Endodermal cell (in vitro differentiated cells): ENCODE measurements at regions not wholly inside any gene's neighbourhood (a gene's known extent, or its start where the extent isn't known, plus 50 kb on each side); places are given as distances from the start of the nearest gene placed in this dataset.
A peak's percentile ranks its signal among the peaks of the same experiment; 100 is the strongest.

Source experiments
- DNase-seq: peaks from one replicate; pipeline ENCODE4 v3.0.0-alpha.2; 2017
- H3K27ac ChIP-seq: 2 replicates; pipeline ENCODE4 v1.5.1; 2013; ENCODE audit warnings: mild to moderate bottlenecking, low read depth, low read length, moderate library complexity
- H3K27me3 ChIP-seq: 2 replicates; pipeline ENCODE4 v1.6.1; 2013; ENCODE audit warnings: mild to moderate bottlenecking, low read length, moderate library complexity; ENCODE audit not compliant: insufficient read depth, control insufficient read depth, poor library complexity, severe bottlenecking
- H3K36me3 ChIP-seq: 2 replicates; pipeline ENCODE4 v1.7.0; 2013; ENCODE audit warnings: mild to moderate bottlenecking, low read length, moderate library complexity; ENCODE audit not compliant: control insufficient read depth, insufficient read depth
- H3K4me1 ChIP-seq: one replicate; pipeline ENCODE4 v1.7.0; 2013; ENCODE audit warnings: low read length; ENCODE audit not compliant: control insufficient read depth, insufficient read depth
- H3K4me3 ChIP-seq: 2 replicates; pipeline ENCODE4 v1.5.1; 2013; ENCODE audit warnings: mild to moderate bottlenecking, low read length, moderate library complexity
- H3K9ac ChIP-seq: 2 replicates; pipeline ENCODE4 v1.6.1; 2013; ENCODE audit warnings: mild to moderate bottlenecking, low read length, moderate library complexity; ENCODE audit not compliant: poor library complexity, severe bottlenecking; ENCODE audit errors: extremely low read depth
- H3K9me3 ChIP-seq: 2 replicates; pipeline ENCODE4 v1.6.1; 2013; ENCODE audit warnings: mild to moderate bottlenecking, low read length, moderate library complexity; ENCODE audit not compliant: control insufficient read depth
- H3K27ac Mint-ChIP-seq: 2 replicates; pipeline ENCODE4 v1.8.0; 2020; ENCODE audit warnings: mixed read lengths
- H3K27me3 Mint-ChIP-seq: 2 replicates; pipeline ENCODE4 v1.8.0; 2021; ENCODE audit warnings: mild to moderate bottlenecking, mixed read lengths; ENCODE audit not compliant: insufficient read depth
- H3K36me3 Mint-ChIP-seq: 2 replicates; pipeline ENCODE4 v1.8.0; 2020; ENCODE audit warnings: low read depth, mixed read lengths
- H3K4me1 Mint-ChIP-seq: 2 replicates; pipeline ENCODE4 v1.8.0; 2020; ENCODE audit warnings: mixed read lengths
- H3K4me3 Mint-ChIP-seq: 2 replicates; pipeline ENCODE4 v1.8.0; 2020; ENCODE audit warnings: mild to moderate bottlenecking, moderate library complexity, mixed read lengths
- H3K9me3 Mint-ChIP-seq: 2 replicates; pipeline ENCODE4 v1.8.0; 2020; ENCODE audit warnings: mild to moderate bottlenecking, mixed read lengths
- CTCF ChIP-seq: fragments of 200-600 bp; sonication (generic); conservative IDR thresholded peaks from 2 replicates; pipeline ENCODE4 v1.5.0; 2021; ENCODE audit warnings: antibody characterized with exemption, mild to moderate bottlenecking
- WGBS, 2 experiments: methylation state at CpG; one replicate each; pipeline versions ENCODE4 v1.1.5 to v1.1.7; 2013; ENCODE audit warnings: missing lambda C conversion rate in 2 of 2, mixed read lengths in 1 of 2; ENCODE audit not compliant: insufficient coverage in 1 of 2, insufficient read length in 1 of 2; 5-methylcytosine and 5-hydroxymethylcytosine counted together

- peaks cover 45% of the 10 kb centered on the region for H3K27me3 Mint-ChIP-seq
- WGBS, 2 experiments: 67% methylated on average over 1 of the region's 1 CpG; no CpG with 5 or more reads in 1 of the 2 experiments
Measured at GRCh38 chr3:69688400-69688799, 50.9 kb upstream of the MITF start.

DNA sequence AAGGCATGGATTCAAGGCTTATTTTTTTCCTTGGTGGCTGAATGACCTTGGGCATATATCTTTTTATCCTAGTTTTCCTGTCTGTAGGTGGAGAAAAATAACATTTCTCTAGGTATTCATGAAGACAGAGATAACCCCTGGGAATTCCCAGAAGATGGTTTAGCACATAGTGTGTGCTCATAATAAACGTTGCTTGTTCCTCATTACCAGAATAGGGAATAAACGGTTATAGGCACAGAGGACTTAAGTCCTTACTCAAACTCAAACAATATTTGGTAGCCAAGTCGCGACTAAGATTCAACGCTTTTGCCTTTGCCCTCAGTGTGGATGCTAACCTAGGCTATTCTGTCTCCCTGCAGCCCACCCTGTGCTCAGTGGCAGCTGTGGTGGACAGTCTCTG, 51.6 kb upstream of the MITF start:
- Mint-ChIP-seq H3K4me3 (no peak overlapping the region), H3K36me3 (no peaks in the 10 kb centered on the region), H3K27me3 (peaks cover 49% of the 10 kb centered on the region), H3K9me3 (no peaks in the 10 kb centered on the region), H3K27ac (no peak overlapping the region), H3K4me1 (peaks cover 44% of the 10 kb centered on the region)
- no peaks in the 10 kb centered on the region for H3K9me3 ChIP-seq
- no peaks in the 10 kb centered on the region for H3K36me3 ChIP-seq
- H3K4me1 ChIP-seq: peaks cover 15% of the 10 kb centered on the region
- H3K4me3 ChIP-seq: peak overlapping the region; percentile 7
- H3K27me3 ChIP-seq: peaks cover 25% of the 10 kb centered on the region
- DNase-seq: no peak
- H3K9ac ChIP-seq: no peak overlapping the region
- H3K27ac ChIP-seq: no peak overlapping the region
- 89 to 91% methylated on average over 5 of the region's 5 CpGs for WGBS, 2 experiments
- no peak for TF ChIP-seq CTCF

More at GRCh38 chr3:69688400-69688799, 50.9 kb upstream of the MITF start:
- no peak overlapping the region for H3K27ac Mint-ChIP-seq
- Histone ChIP-seq H3K36me3 (no peaks in the 10 kb centered on the region), H3K9ac (no peak overlapping the region), H3K4me3 (peak overlapping the region; percentile 7), H3K27me3 (peaks cover 25% of the 10 kb centered on the region), H3K27ac (no peak overlapping the region), H3K4me1 (peaks cover 15% of the 10 kb centered on the region), H3K9me3 (no peaks in the 10 kb centered on the region)
- peaks cover 40% of the 10 kb centered on the region for H3K4me1 Mint-ChIP-seq
- H3K4me3 Mint-ChIP-seq: no peak overlapping the region
- H3K9me3 Mint-ChIP-seq: no peaks in the 10 kb centered on the region
- no peak for DNase-seq
- no peak for TF ChIP-seq CTCF
- H3K36me3 Mint-ChIP-seq: no peaks in the 10 kb centered on the region

DNA sequence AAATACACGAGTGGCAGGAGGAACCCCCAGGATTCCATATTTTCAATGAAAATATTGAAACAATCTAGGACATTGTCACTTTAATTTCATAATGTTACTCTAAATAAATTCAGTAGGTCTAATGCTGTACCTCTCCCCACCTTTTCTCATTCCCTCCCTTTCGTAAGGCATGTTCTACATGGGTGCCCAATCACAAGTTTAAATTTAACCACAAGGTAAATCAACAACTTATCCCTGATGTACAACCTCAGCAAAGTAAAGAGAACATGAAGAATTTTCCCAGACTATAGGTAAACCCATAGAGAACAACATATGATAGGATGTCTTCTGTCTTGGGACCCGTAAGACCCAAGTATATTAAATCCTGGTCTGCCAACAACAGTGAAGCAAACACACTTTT, 53.2 kb upstream of the MITF start:
- Mint-ChIP-seq H3K36me3 (no peaks in the 10 kb centered on the region), H3K27me3 (peaks cover 63% of the 10 kb centered on the region), H3K9me3 (no peaks in the 10 kb centered on the region), H3K4me1 (peaks cover 53% of the 10 kb centered on the region), H3K27ac (no peak overlapping the region), H3K4me3 (no peak overlapping the region)
- no peak for DNase-seq
- Histone ChIP-seq H3K27ac (no peak overlapping the region), H3K4me3 (no peak overlapping the region), H3K27me3 (peaks cover 32% of the 10 kb centered on the region), H3K4me1 (peaks cover 17% of the 10 kb centered on the region), H3K36me3 (no peaks in the 10 kb centered on the region), H3K9me3 (no peaks in the 10 kb centered on the region), H3K9ac (no peak overlapping the region)
- no peak for TF ChIP-seq CTCF
- 93 to 95% methylated on average over 2 to 3 of the region's 3 CpGs for WGBS, 2 experiments
